ENCODE measurements at regions not wholly inside any gene's neighbourhood (a gene's known extent, or its start where the extent isn't known, plus 50 kb on each side); places are given as distances from the start of the nearest gene placed in this dataset.

GRCh38 chr5:31116466-31117031 is 76.9 kb upstream of the CDH6 start:
- Mint-ChIP-seq H3K4me1 (no peaks in the 10 kb centered on the region), H3K27me3 (no peaks in the 10 kb centered on the region), H3K9me3 (ENCODE audit: low read depth) (no peaks in the 10 kb centered on the region), H3K27ac (no peak overlapping the region), H3K4me3 (no peak overlapping the region), H3K36me3 (ENCODE audit: low read depth) (no peaks in the 10 kb centered on the region)
- ChIA-PET POLR2A (no interaction called here), CTCF (interaction anchor here (0.6 kb wide), 1 partner anchor 25 kb away, joined by 3 read pairs; no protein-coding TSS in a partner anchor)
- ATAC-seq (no peak), DNase-seq (no peak)
- intact Hi-C loops (cut with DNase I, micrococcal nuclease): no loop called here

- Mint-ChIP-seq H3K27ac (no peak overlapping the region), H3K36me3 (ENCODE audit: low read depth) (no peaks in the 10 kb centered on the region), H3K9me3 (ENCODE audit: low read depth) (no peaks in the 10 kb centered on the region), H3K4me3 (no peak overlapping the region), H3K27me3 (no peaks in the 10 kb centered on the region), H3K4me1 (no peaks in the 10 kb centered on the region)
- ChIA-PET POLR2A (no interaction called here), CTCF (no interaction called here)
- ATAC-seq: no peak
- DNase-seq: no peak
- intact Hi-C loops (cut with DNase I, micrococcal nuclease): no loop called here
These were observed 78.7 kb upstream of the CDH6 start for GRCh38 chr5:31114817-31115216.

- H3K36me3 Mint-ChIP-seq (ENCODE audit: low read depth): no peaks in the 10 kb centered on the region
- H3K27me3 Mint-ChIP-seq: no peaks in the 10 kb centered on the region
- ChIA-PET CTCF (no interaction called here), POLR2A (no interaction called here)
- H3K9me3 Mint-ChIP-seq (ENCODE audit: low read depth): no peaks in the 10 kb centered on the region
- ATAC-seq: no peak
- H3K27ac Mint-ChIP-seq: no peak overlapping the region
- DNase-seq: no peak
- H3K4me3 Mint-ChIP-seq: no peak overlapping the region
- intact Hi-C loops (cut with DNase I, micrococcal nuclease): no loop called here
- no peaks in the 10 kb centered on the region for H3K4me1 Mint-ChIP-seq
These were observed 79.7 kb upstream of the CDH6 start for GRCh38 chr5:31113666-31114350.

GRCh38 chr5:31113101-31113500 is 80.4 kb upstream of the CDH6 start:
- no peaks in the 10 kb centered on the region for H3K36me3 Mint-ChIP-seq (ENCODE audit: low read depth)
- intact Hi-C loops (cut with DNase I, micrococcal nuclease): no loop called here

GRCh38 chr5:31107091-31107518 is 86.4 kb upstream of the CDH6 start:
- no peaks in the 10 kb centered on the region for H3K36me3 Mint-ChIP-seq (ENCODE audit: low read depth)
- H3K4me1 Mint-ChIP-seq: no peaks in the 10 kb centered on the region
- CTCF ChIA-PET: no interaction called here
- POLR2A ChIA-PET: no interaction called here
- H3K27ac Mint-ChIP-seq: no peak overlapping the region
- H3K9me3 Mint-ChIP-seq (ENCODE audit: low read depth): peaks cover 3% of the 10 kb centered on the region
- DNase-seq: no peak
- no peak overlapping the region for H3K4me3 Mint-ChIP-seq
- intact Hi-C loops (cut with DNase I, micrococcal nuclease): no loop called here
- no peaks in the 10 kb centered on the region for H3K27me3 Mint-ChIP-seq
- ATAC-seq: no peak

More at GRCh38 chr5:31113101-31113500, 80.4 kb upstream of the CDH6 start:
- H3K4me3 Mint-ChIP-seq: no peak overlapping the region
- no peak overlapping the region for H3K27ac Mint-ChIP-seq
- ChIA-PET POLR2A (no interaction called here), CTCF (no interaction called here)
- DNase-seq: no peak
- ATAC-seq: no peak
- H3K4me1 Mint-ChIP-seq: no peaks in the 10 kb centered on the region
- H3K9me3 Mint-ChIP-seq (ENCODE audit: low read depth): no peaks in the 10 kb centered on the region
- no peaks in the 10 kb centered on the region for H3K27me3 Mint-ChIP-seq

GRCh38 chr5:31106691-31107090 is 86.8 kb upstream of the CDH6 start:
- POLR2A ChIA-PET: no interaction called here
- DNase-seq (no peak), ATAC-seq (no peak)
- peaks cover 3% of the 10 kb centered on the region for H3K9me3 Mint-ChIP-seq (ENCODE audit: low read depth)
- H3K27ac Mint-ChIP-seq: no peak overlapping the region
- CTCF ChIA-PET: no interaction called here
- H3K4me1 Mint-ChIP-seq: no peaks in the 10 kb centered on the region
- H3K4me3 Mint-ChIP-seq: no peak overlapping the region
- intact Hi-C loops (cut with DNase I, micrococcal nuclease): no loop called here
- no peaks in the 10 kb centered on the region for H3K27me3 Mint-ChIP-seq
- no peaks in the 10 kb centered on the region for H3K36me3 Mint-ChIP-seq (ENCODE audit: low read depth)

- peaks cover 3% of the 10 kb centered on the region for H3K9me3 Mint-ChIP-seq (ENCODE audit: low read depth)
- ATAC-seq (no peak), DNase-seq (no peak)
- ChIA-PET POLR2A (no interaction called here), CTCF (no interaction called here)
- no peaks in the 10 kb centered on the region for H3K36me3 Mint-ChIP-seq (ENCODE audit: low read depth)
- H3K4me1 Mint-ChIP-seq: no peaks in the 10 kb centered on the region
- no peak overlapping the region for H3K27ac Mint-ChIP-seq
- no peak overlapping the region for H3K4me3 Mint-ChIP-seq
- intact Hi-C loops (cut with DNase I, micrococcal nuclease): no loop called here
- no peaks in the 10 kb centered on the region for H3K27me3 Mint-ChIP-seq
These were observed 87.2 kb upstream of the CDH6 start for GRCh38 chr5:31106278-31106677.

GRCh38 chr5:31104775-31105174 is 88.7 kb upstream of the CDH6 start:
- Mint-ChIP-seq H3K4me1 (no peaks in the 10 kb centered on the region), H3K27me3 (no peaks in the 10 kb centered on the region), H3K9me3 (ENCODE audit: low read depth) (peaks cover 3% of the 10 kb centered on the region), H3K27ac (no peak overlapping the region), H3K36me3 (ENCODE audit: low read depth) (no peaks in the 10 kb centered on the region), H3K4me3 (no peak overlapping the region)
- ChIA-PET CTCF (no interaction called here), POLR2A (no interaction called here)
- intact Hi-C loops (cut with DNase I, micrococcal nuclease): no loop called here
- DNase-seq (no peak), ATAC-seq (no peak)

GRCh38 chr5:31100781-31101310 is 92.6 kb upstream of the CDH6 start:
- intact Hi-C loops (cut with DNase I, micrococcal nuclease): no loop called here
- H3K9me3 Mint-ChIP-seq (ENCODE audit: low read depth): no peaks in the 10 kb centered on the region
- H3K27me3 Mint-ChIP-seq: no peaks in the 10 kb centered on the region
- H3K36me3 Mint-ChIP-seq (ENCODE audit: low read depth): no peaks in the 10 kb centered on the region
- H3K27ac Mint-ChIP-seq: no peak overlapping the region
- H3K4me1 Mint-ChIP-seq: no peaks in the 10 kb centered on the region
- no peak for ATAC-seq
- CTCF ChIA-PET: no interaction called here
- POLR2A ChIA-PET: no interaction called here
- no peak overlapping the region for H3K4me3 Mint-ChIP-seq
- no peak for DNase-seq

GRCh38 chr5:31100047-31100575 is 93.4 kb upstream of the CDH6 start:
- DNase-seq (no peak), ATAC-seq (no peak)
- Mint-ChIP-seq H3K4me1 (no peaks in the 10 kb centered on the region), H3K4me3 (no peak overlapping the region), H3K9me3 (ENCODE audit: low read depth) (no peaks in the 10 kb centered on the region), H3K36me3 (ENCODE audit: low read depth) (no peaks in the 10 kb centered on the region), H3K27me3 (no peaks in the 10 kb centered on the region), H3K27ac (no peak overlapping the region)
- intact Hi-C loops (cut with DNase I, micrococcal nuclease): no loop called here
- POLR2A ChIA-PET: no interaction called here
- CTCF ChIA-PET: no interaction called here

- Mint-ChIP-seq H3K27ac (no peak overlapping the region), H3K27me3 (no peaks in the 10 kb centered on the region), H3K36me3 (ENCODE audit: low read depth) (no peaks in the 10 kb centered on the region), H3K4me1 (no peaks in the 10 kb centered on the region), H3K9me3 (ENCODE audit: low read depth) (no peaks in the 10 kb centered on the region), H3K4me3 (no peak overlapping the region)
- ATAC-seq (no peak), DNase-seq (no peak)
- POLR2A ChIA-PET: no interaction called here
- intact Hi-C loops (cut with DNase I, micrococcal nuclease): no loop called here
- CTCF ChIA-PET: no interaction called here
These were observed 94.7 kb upstream of the CDH6 start for GRCh38 chr5:31098811-31099210.

GRCh38 chr5:31097851-31098250 is 95.6 kb upstream of the CDH6 start:
- no peaks in the 10 kb centered on the region for H3K36me3 Mint-ChIP-seq (ENCODE audit: low read depth)
- no peaks in the 10 kb centered on the region for H3K27me3 Mint-ChIP-seq
- DNase-seq (no peak), ATAC-seq (no peak)
- intact Hi-C loops (cut with DNase I, micrococcal nuclease): no loop called here
- no peak overlapping the region for H3K4me3 Mint-ChIP-seq
- no peaks in the 10 kb centered on the region for H3K9me3 Mint-ChIP-seq (ENCODE audit: low read depth)
- H3K4me1 Mint-ChIP-seq: no peaks in the 10 kb centered on the region
- H3K27ac Mint-ChIP-seq: no peak overlapping the region
- CTCF ChIA-PET: no interaction called here
- POLR2A ChIA-PET: no interaction called here

Data from activated CD4-positive, alpha-beta T cell treated with anti-CD3 and anti-CD28 coated beads for 36 hours (primary cell).